ENCODE measurements at regions not wholly inside any gene's neighbourhood (a gene's known extent, or its start where the extent isn't known, plus 50 kb on each side); places are given as distances from the start of the nearest gene placed in this dataset.

GRCh38 chr7:93021748-93022147 is 96.0 kb downstream of the SAMD9 start:
- TF ChIP-seq CTCF (IDR thresholded peaks at IDR 0.05), result no peak
- peaks cover 0 to 2% (median 0%) of the 10 kb centered on the region in 3 donors for H3K27me3 Mint-ChIP-seq (ENCODE audit: low read depth in 3 of 3)
- no peaks in the 10 kb centered on the region for H3K36me3 Mint-ChIP-seq
- H3K4me1 ChIP-seq (ENCODE audit: control insufficient read depth in 1 of 2, insufficient read depth in 2 of 2, low read length in 2 of 2), result no peaks in the 10 kb centered on the region
- no peak for DNase-seq
- H3K4me3 Mint-ChIP-seq, result no peak overlapping the region
- no peaks in the 10 kb centered on the region for H4K20me1 ChIP-seq (ENCODE audit: insufficient read depth, low read length)
- no peaks in the 10 kb centered on the region for H3K36me3 ChIP-seq (replicated peaks in 1 of 2; ENCODE audit: control insufficient read depth in 1 of 2, insufficient read depth in 2 of 2, low read length in 2 of 2)
- H3K27ac ChIP-seq (ENCODE audit: low read depth in 1 of 2, low read length in 2 of 2), result no peak overlapping the region
- intact Hi-C loops (cut with micrococcal nuclease), result no loop called here
- H3K4me2 ChIP-seq (replicated peaks; ENCODE audit: extremely low read depth, low read length, poor library complexity, severe bottlenecking), result no peak overlapping the region
- peaks cover 3 to 11% (median 9%) of the 10 kb centered on the region in 7 donors for H3K9me3 Mint-ChIP-seq
- H2AFZ ChIP-seq (ENCODE audit: insufficient read depth, low read depth, low read length, poor library complexity, severe bottlenecking), result no peak overlapping the region
- no peak overlapping the region for H3K27ac Mint-ChIP-seq
- peaks cover 9% of the 10 kb centered on the region for H3K4me1 Mint-ChIP-seq
- H3K4me3 ChIP-seq (replicated peaks in 1 of 3; ENCODE audit: low read depth in 2 of 3, low read length in 3 of 3), result no peak overlapping the region
- H3K9me3 ChIP-seq (replicated peaks in 1 of 2; ENCODE audit: control insufficient read depth in 1 of 2, insufficient read depth in 1 of 2, low read length in 2 of 2), result peaks cover 0 to 4% of the 10 kb centered on the region in 2 donors
- 100% methylated on average over 2 of the region's 2 CpGs for WGBS (ENCODE audit: insufficient coverage)
- no peak overlapping the region for H3K9ac ChIP-seq (ENCODE audit: insufficient read depth, low read length, poor library complexity, severe bottlenecking)
- H3K79me2 ChIP-seq (ENCODE audit: insufficient read depth, low read length), result no peaks in the 10 kb centered on the region
- no peaks in the 10 kb centered on the region for H3K27me3 ChIP-seq (ENCODE audit: control insufficient read depth in 2 of 2, insufficient read depth in 2 of 2, low read length in 2 of 2)

GRCh38 chr7:93018716-93019115 is 99.1 kb downstream of the SAMD9 start:
- Histone ChIP-seq H3K36me3 (replicated peaks in 1 of 2; ENCODE audit: control insufficient read depth in 1 of 2, insufficient read depth in 2 of 2, low read length in 2 of 2) (no peaks in the 10 kb centered on the region), H3K27me3 (ENCODE audit: control insufficient read depth in 2 of 2, insufficient read depth in 2 of 2, low read length in 2 of 2) (no peaks in the 10 kb centered on the region), H3K4me3 (replicated peaks in 1 of 3; ENCODE audit: low read depth in 2 of 3, low read length in 3 of 3) (no peak overlapping the region), H3K27ac (ENCODE audit: low read depth in 1 of 2, low read length in 2 of 2) (no peak overlapping the region), H3K4me2 (replicated peaks; ENCODE audit: extremely low read depth, low read length, poor library complexity, severe bottlenecking) (no peak overlapping the region), H3K9me3 (replicated peaks in 1 of 2; ENCODE audit: control insufficient read depth in 1 of 2, insufficient read depth in 1 of 2, low read length in 2 of 2) (peaks cover 0 to 4% of the 10 kb centered on the region in 2 donors), H3K9ac (ENCODE audit: insufficient read depth, low read length, poor library complexity, severe bottlenecking) (no peak overlapping the region), H4K20me1 (ENCODE audit: insufficient read depth, low read length) (no peaks in the 10 kb centered on the region), H3K4me1 (ENCODE audit: control insufficient read depth in 1 of 2, insufficient read depth in 2 of 2, low read length in 2 of 2) (peaks cover 6 to 9% of the 10 kb centered on the region in 2 donors), H2AFZ (ENCODE audit: insufficient read depth, low read depth, low read length, poor library complexity, severe bottlenecking) (no peak overlapping the region), H3K79me2 (ENCODE audit: insufficient read depth, low read length) (no peaks in the 10 kb centered on the region)
- Mint-ChIP-seq H3K4me3 (no peak overlapping the region), H3K27me3 (ENCODE audit: low read depth in 3 of 3) (peaks cover 0 to 3% (median 0%) of the 10 kb centered on the region in 3 donors), H3K36me3 (no peaks in the 10 kb centered on the region), H3K27ac (no peak overlapping the region), H3K4me1 (peaks cover 29% of the 10 kb centered on the region), H3K9me3 (peaks cover 3 to 11% (median 9%) of the 10 kb centered on the region in 7 donors)
- WGBS (ENCODE audit: insufficient coverage), result no CpG with 5 or more reads among the region's 2 CpGs
- DNase-seq, result no peak
- intact Hi-C loops (cut with micrococcal nuclease), result no loop called here
- no peak for TF ChIP-seq CTCF (IDR thresholded peaks at IDR 0.05)

Data from CD14-positive monocyte (primary cell).